GM12878 (cell line): ENCODE measurements at regions not wholly inside any gene's neighbourhood (a gene's known extent, or its start where the extent isn't known, plus 50 kb on each side); places are given as distances from the start of the nearest gene placed in this dataset.

Experiments
- BRCA1 ChIP-seq: IDR thresholded peaks from 2 replicates; pipeline ENCODE4 v1.6.1; 2011; ENCODE audit warnings: low read depth, low read length, improper control_type of control experiment
- CEBPB ChIP-seq, 2 experiments: fragments of 150-350 bp in 1 of 2; IDR thresholded peaks; 2 replicates each; pipeline ENCODE4 v1.6.1; 2012 to 2014; ENCODE audit warnings: low read depth in 2 of 2, low read length in 2 of 2, borderline replicate concordance in 1 of 2, inconsistent platforms in 1 of 2
- E2F4 ChIP-seq: IDR thresholded peaks from 2 replicates; pipeline ENCODE4 v1.6.1; 2012; ENCODE audit warnings: low read depth, low read length, improper control_type of control experiment
- EZH2 ChIP-seq: IDR thresholded peaks from 2 replicates; pipeline ENCODE4 v1.6.1; 2012; ENCODE audit warnings: low read depth, mild to moderate bottlenecking, control low read depth, inconsistent platforms, low read length, borderline replicate concordance; ENCODE audit not compliant: control insufficient read depth
- POLR2AphosphoS2 ChIP-seq: IDR thresholded peaks from 2 replicates; pipeline ENCODE4 v1.6.1; 2011; ENCODE audit warnings: low read depth, mild to moderate bottlenecking, low read length, improper control_type of control experiment, moderate library complexity
- SREBF2 ChIP-seq: IDR thresholded peaks from 2 replicates; pipeline ENCODE4 v1.6.1; 2012; ENCODE audit warnings: mild to moderate bottlenecking, low read length
- SUPT20H ChIP-seq: IDR thresholded peaks from 2 replicates; pipeline ENCODE4 v1.6.1; 2011; ENCODE audit warnings: low read depth, mild to moderate bottlenecking, low read length, moderate library complexity, borderline replicate concordance; ENCODE audit not compliant: control insufficient read depth
- TF ChIP-seq, protein P1 (sequence below), 3 experiments: IDR thresholded peaks in 2 of 3; conservative IDR thresholded peaks in 1 of 3; 2 replicates each; pipeline ENCODE4 v1.5.1; 2011; ENCODE audit warnings: low read depth in 3 of 3, low read length in 3 of 3, mild to moderate bottlenecking in 3 of 3, control low read depth in 2 of 3, moderate library complexity in 2 of 3, inconsistent platforms in 1 of 3, mixed read lengths in 1 of 3; ENCODE audit not compliant: control insufficient read depth in 2 of 3, insufficient read depth in 1 of 3; ENCODE audit errors: extremely low read depth in 1 of 3
- TF ChIP-seq, protein P2 (sequence below): fragments of 450-650 bp; IDR thresholded peaks from 2 replicates; pipeline ENCODE4 v1.6.1; 2016; ENCODE audit warnings: mild to moderate bottlenecking, moderate library complexity, borderline replicate concordance

GRCh38 chr15:68526269-68526668 lies 52.5 kb upstream of the CORO2B start:
- no peak for TF ChIP-seq EZH2
- no peak for TF ChIP-seq POLR2AphosphoS2
- no peak for TF ChIP-seq BRCA1
- peak in 1 of 2 experiments; percentile 40; a peak in 1 of 4 replicates for TF ChIP-seq CEBPB (IDR thresholded peaks at IDR 0.05; ENCODE audit: borderline replicate concordance in 1 of 2, low read depth in 2 of 2, low read length in 2 of 2)
- no peak for TF ChIP-seq SREBF2
- TF ChIP-seq, protein P1, sequence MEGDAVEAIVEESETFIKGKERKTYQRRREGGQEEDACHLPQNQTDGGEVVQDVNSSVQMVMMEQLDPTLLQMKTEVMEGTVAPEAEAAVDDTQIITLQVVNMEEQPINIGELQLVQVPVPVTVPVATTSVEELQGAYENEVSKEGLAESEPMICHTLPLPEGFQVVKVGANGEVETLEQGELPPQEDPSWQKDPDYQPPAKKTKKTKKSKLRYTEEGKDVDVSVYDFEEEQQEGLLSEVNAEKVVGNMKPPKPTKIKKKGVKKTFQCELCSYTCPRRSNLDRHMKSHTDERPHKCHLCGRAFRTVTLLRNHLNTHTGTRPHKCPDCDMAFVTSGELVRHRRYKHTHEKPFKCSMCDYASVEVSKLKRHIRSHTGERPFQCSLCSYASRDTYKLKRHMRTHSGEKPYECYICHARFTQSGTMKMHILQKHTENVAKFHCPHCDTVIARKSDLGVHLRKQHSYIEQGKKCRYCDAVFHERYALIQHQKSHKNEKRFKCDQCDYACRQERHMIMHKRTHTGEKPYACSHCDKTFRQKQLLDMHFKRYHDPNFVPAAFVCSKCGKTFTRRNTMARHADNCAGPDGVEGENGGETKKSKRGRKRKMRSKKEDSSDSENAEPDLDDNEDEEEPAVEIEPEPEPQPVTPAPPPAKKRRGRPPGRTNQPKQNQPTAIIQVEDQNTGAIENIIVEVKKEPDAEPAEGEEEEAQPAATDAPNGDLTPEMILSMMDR (IDR thresholded peaks at IDR 0.05 in 2 of 3, conservative IDR thresholded peaks at IDR 0.05 in 1 of 3; ENCODE audit: control insufficient read depth in 2 of 3, extremely low read depth in 1 of 3, insufficient read depth in 1 of 3, low read depth in 3 of 3, low read length in 3 of 3) = no peak
- TF ChIP-seq, protein P2, sequence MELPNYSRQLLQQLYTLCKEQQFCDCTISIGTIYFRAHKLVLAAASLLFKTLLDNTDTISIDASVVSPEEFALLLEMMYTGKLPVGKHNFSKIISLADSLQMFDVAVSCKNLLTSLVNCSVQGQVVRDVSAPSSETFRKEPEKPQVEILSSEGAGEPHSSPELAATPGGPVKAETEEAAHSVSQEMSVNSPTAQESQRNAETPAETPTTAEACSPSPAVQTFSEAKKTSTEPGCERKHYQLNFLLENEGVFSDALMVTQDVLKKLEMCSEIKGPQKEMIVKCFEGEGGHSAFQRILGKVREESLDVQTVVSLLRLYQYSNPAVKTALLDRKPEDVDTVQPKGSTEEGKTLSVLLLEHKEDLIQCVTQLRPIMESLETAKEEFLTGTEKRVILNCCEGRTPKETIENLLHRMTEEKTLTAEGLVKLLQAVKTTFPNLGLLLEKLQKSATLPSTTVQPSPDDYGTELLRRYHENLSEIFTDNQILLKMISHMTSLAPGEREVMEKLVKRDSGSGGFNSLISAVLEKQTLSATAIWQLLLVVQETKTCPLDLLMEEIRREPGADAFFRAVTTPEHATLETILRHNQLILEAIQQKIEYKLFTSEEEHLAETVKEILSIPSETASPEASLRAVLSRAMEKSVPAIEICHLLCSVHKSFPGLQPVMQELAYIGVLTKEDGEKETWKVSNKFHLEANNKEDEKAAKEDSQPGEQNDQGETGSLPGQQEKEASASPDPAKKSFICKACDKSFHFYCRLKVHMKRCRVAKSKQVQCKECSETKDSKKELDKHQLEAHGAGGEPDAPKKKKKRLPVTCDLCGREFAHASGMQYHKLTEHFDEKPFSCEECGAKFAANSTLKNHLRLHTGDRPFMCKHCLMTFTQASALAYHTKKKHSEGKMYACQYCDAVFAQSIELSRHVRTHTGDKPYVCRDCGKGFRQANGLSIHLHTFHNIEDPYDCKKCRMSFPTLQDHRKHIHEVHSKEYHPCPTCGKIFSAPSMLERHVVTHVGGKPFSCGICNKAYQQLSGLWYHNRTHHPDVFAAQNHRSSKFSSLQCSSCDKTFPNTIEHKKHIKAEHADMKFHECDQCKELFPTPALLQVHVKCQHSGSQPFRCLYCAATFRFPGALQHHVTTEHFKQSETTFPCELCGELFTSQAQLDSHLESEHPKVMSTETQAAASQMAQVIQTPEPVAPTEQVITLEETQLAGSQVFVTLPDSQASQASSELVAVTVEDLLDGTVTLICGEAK = no peak
- TF ChIP-seq E2F4 = no peak
- no peak for TF ChIP-seq SUPT20H
